ENCODE measurements at regions not wholly inside any gene's neighbourhood (a gene's known extent, or its start where the extent isn't known, plus 50 kb on each side); places are given as distances from the start of the nearest gene placed in this dataset.
"Not testable (repeated sequence)": the region's sequence is repeated elsewhere in the genome, so short reads cannot be mapped to it uniquely, and the experiment has no call there.

DNA sequence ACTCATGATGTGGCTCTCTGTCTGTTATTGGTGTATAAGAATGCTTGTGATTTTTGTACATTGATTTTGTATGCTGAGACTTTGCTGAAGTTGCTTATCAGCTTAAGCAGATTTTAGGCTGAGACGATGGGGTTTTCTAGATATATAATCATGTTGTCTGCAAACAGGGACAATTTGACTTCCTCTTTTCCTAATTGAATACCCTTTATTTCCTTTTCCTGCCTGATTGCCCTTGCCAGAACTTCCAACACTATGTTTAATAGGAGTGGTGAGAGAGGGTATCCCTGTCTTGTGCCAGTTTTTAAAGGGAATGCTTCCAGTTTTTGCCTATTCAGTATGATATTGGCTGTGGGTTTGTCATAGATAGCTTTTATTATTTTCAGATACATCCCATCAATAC, 5271.3 kb upstream of the TPTE start:
- TF ChIP-seq CTCF (conservative IDR thresholded peaks at IDR 0.05; ENCODE audit: low read length); EZH2phosphoT487 (IDR thresholded peaks at IDR 0.05; ENCODE audit: borderline replicate concordance, low read depth, low read length): not testable (repeated sequence)

All from OCI-LY7 (cell line).